ENCODE measurements at regions not wholly inside any gene's neighbourhood (a gene's known extent, or its start where the extent isn't known, plus 50 kb on each side); places are given as distances from the start of the nearest gene placed in this dataset.

GRCh38 chr5:91946870-91947269 is 563.8 kb upstream of the ARRDC3 start:
- no peak for DNase-seq (ENCODE audit: low read depth in 1 of 2, low spot score in 1 of 2)
- TF ChIP-seq SPI1 (IDR thresholded peaks at IDR 0.05; ENCODE audit: borderline replicate concordance, low read depth) (no peak), CTCF (IDR thresholded peaks at IDR 0.05; ENCODE audit: insufficient read depth, low read length) (no peak), REST (IDR thresholded peaks at IDR 0.05; ENCODE audit: insufficient replicate concordance, low read depth) (no peak)
- H3K4me3 ChIP-seq (replicated peaks; ENCODE audit: insufficient read depth, low read length), result no peak overlapping the region
- H3K27me3 ChIP-seq (ENCODE audit: insufficient read depth, poor library complexity, severe bottlenecking), result no peaks in the 10 kb centered on the region
- no peak overlapping the region for H3K27ac ChIP-seq (replicated peaks)

GRCh38 chr5:91941588-91941987 is 558.5 kb upstream of the ARRDC3 start:
- Histone ChIP-seq H3K27me3 (ENCODE audit: insufficient read depth, poor library complexity, severe bottlenecking) (no peaks in the 10 kb centered on the region), H3K4me3 (replicated peaks; ENCODE audit: insufficient read depth, low read length) (no peak overlapping the region), H3K27ac (replicated peaks) (no peak overlapping the region)
- TF ChIP-seq SPI1 (IDR thresholded peaks at IDR 0.05; ENCODE audit: borderline replicate concordance, low read depth) (no peak), GABPA (IDR thresholded peaks at IDR 0.05; ENCODE audit: low read depth) (no peak), CTCF (IDR thresholded peaks at IDR 0.05; ENCODE audit: insufficient read depth, low read length) (no peak)
- no peak for DNase-seq (ENCODE audit: low read depth in 1 of 2, low spot score in 1 of 2)

GRCh38 chr5:91938441-91938840 is 555.3 kb upstream of the ARRDC3 start:
- Histone ChIP-seq H3K27me3 (ENCODE audit: insufficient read depth, poor library complexity, severe bottlenecking) (no peaks in the 10 kb centered on the region), H3K27ac (replicated peaks) (no peak overlapping the region), H3K4me3 (replicated peaks; ENCODE audit: insufficient read depth, low read length) (no peak overlapping the region)
- TF ChIP-seq SPI1 (IDR thresholded peaks at IDR 0.05; ENCODE audit: borderline replicate concordance, low read depth), result no peak
- TF ChIP-seq REST (IDR thresholded peaks at IDR 0.05; ENCODE audit: insufficient replicate concordance, low read depth), result no peak
- TF ChIP-seq CTCF (IDR thresholded peaks at IDR 0.05; ENCODE audit: insufficient read depth, low read length), result no peak
- no peak for TF ChIP-seq GABPA (IDR thresholded peaks at IDR 0.05; ENCODE audit: low read depth)
- TF ChIP-seq POLR2AphosphoS5 (IDR thresholded peaks at IDR 0.05; ENCODE audit: low read depth), result no peak
- no peak for DNase-seq (ENCODE audit: low read depth in 1 of 2, low spot score in 1 of 2)

GRCh38 chr5:91937121-91937520 is 554.0 kb upstream of the ARRDC3 start:
- no peak overlapping the region for H3K4me3 ChIP-seq (replicated peaks; ENCODE audit: insufficient read depth, low read length)
- DNase-seq (ENCODE audit: low read depth in 1 of 2, low spot score in 1 of 2), result no peak
- TF ChIP-seq SPI1 (IDR thresholded peaks at IDR 0.05; ENCODE audit: borderline replicate concordance, low read depth), result no peak
- no peak for TF ChIP-seq GABPA (IDR thresholded peaks at IDR 0.05; ENCODE audit: low read depth)
- TF ChIP-seq CTCF (IDR thresholded peaks at IDR 0.05; ENCODE audit: insufficient read depth, low read length), result no peak
- TF ChIP-seq REST (IDR thresholded peaks at IDR 0.05; ENCODE audit: insufficient replicate concordance, low read depth), result no peak
- TF ChIP-seq POLR2AphosphoS5 (IDR thresholded peaks at IDR 0.05; ENCODE audit: low read depth), result no peak
- H3K27me3 ChIP-seq (ENCODE audit: insufficient read depth, poor library complexity, severe bottlenecking), result no peaks in the 10 kb centered on the region
- H3K27ac ChIP-seq (replicated peaks), result no peak overlapping the region

All from HL-60 (cell line).